Vagina (tissue), 2 donors: ENCODE measurements at regions not wholly inside any gene's neighbourhood (a gene's known extent, or its start where the extent isn't known, plus 50 kb on each side); places are given as distances from the start of the nearest gene placed in this dataset.

Experiments used
- DNase-seq, 2 donors: peaks; one replicate each; pipeline ENCODE4 v3.0.0-alpha.2; 2017; ENCODE audit errors: extremely low spot score in 2 of 2
- H3K27ac ChIP-seq: fragments of 200-600 bp; sonication (generic); one replicate; pipeline ENCODE4 v1.5.1; 2019
- H3K27me3 ChIP-seq: fragments of 200-600 bp; sonication (generic); one replicate; pipeline ENCODE4 v1.5.1; 2019
- H3K36me3 ChIP-seq, 2 donors: fragments of 200-600 bp; sonication (generic); one replicate each; pipeline ENCODE4 v1.5.1; 2017 to 2019
- H3K4me1 ChIP-seq: fragments of 200-600 bp; sonication (generic); one replicate; pipeline ENCODE4 v1.5.1; 2019
- H3K4me3 ChIP-seq, 2 donors: fragments of 200-600 bp; sonication (generic); 1 replicate in 1 of 2; 2 replicates in 1 of 2; pipeline ENCODE4 v1.5.1; 2016 to 2019
- H3K9me3 ChIP-seq: fragments of 200-600 bp; sonication (generic); one replicate; pipeline ENCODE4 v1.5.1; 2019
- CTCF ChIP-seq, 3 experiments: fragments of 450-650 bp in 2 of 3; fragments of 200-600 bp in 1 of 3; sonication (generic) in 1 of 3; IDR thresholded peaks; one replicate each; pipeline ENCODE4 v1.5.1; 2017 to 2019; ENCODE audit warnings: antibody characterized with exemption in 3 of 3, mild to moderate bottlenecking in 2 of 3, moderate library complexity in 2 of 3
- POLR2A ChIP-seq, 2 donors: fragments of 450-650 bp; IDR thresholded peaks; one replicate each; pipeline ENCODE4 v1.6.1; 2017; ENCODE audit warnings: antibody characterized with exemption in 2 of 2, mild to moderate bottlenecking in 2 of 2, moderate library complexity in 2 of 2
- POLR2AphosphoS5 ChIP-seq, 2 donors: sonication (generic); formaldehyde crosslinking; IDR thresholded peaks; one replicate each; pipeline ENCODE4 v1.9.0; 2017; ENCODE audit warnings: antibody characterized with exemption in 2 of 2, mild to moderate bottlenecking in 2 of 2, low read depth in 1 of 2; ENCODE audit not compliant: insufficient read depth in 1 of 2
- intact Hi-C: fragments of 100-400 bp; cut with DNase I; formaldehyde crosslinking; loops from one replicate; pipeline ENCODE4 v1.15.1; 2023

GRCh38 chr7:42550706-42551470 is 313.9 kb upstream of the GLI3 start:
- Histone ChIP-seq H3K27ac (no peak overlapping the region), H3K27me3 (no peaks in the 10 kb centered on the region), H3K9me3 (peaks cover 5% of the 10 kb centered on the region), H3K36me3 (no peaks in the 10 kb centered on the region), H3K4me3 (no peak overlapping the region), H3K4me1 (peaks cover 21% of the 10 kb centered on the region)
- intact Hi-C loops: no loop called here
- TF ChIP-seq CTCF (IDR thresholded peaks at IDR 0.05) (no peak), POLR2A (IDR thresholded peaks at IDR 0.05) (no peak), POLR2AphosphoS5 (IDR thresholded peaks at IDR 0.05; ENCODE audit: insufficient read depth in 1 of 2, low read depth in 1 of 2) (no peak)
- DNase-seq: no peak

GRCh38 chr7:42549866-42550485 is 313.0 kb upstream of the GLI3 start:
- Histone ChIP-seq H3K4me1 (peaks cover 21% of the 10 kb centered on the region), H3K9me3 (peaks cover 5% of the 10 kb centered on the region), H3K27me3 (no peaks in the 10 kb centered on the region), H3K4me3 (no peak overlapping the region), H3K36me3 (no peaks in the 10 kb centered on the region), H3K27ac (no peak overlapping the region)
- TF ChIP-seq POLR2A (IDR thresholded peaks at IDR 0.05) (no peak), CTCF (IDR thresholded peaks at IDR 0.05) (no peak), POLR2AphosphoS5 (IDR thresholded peaks at IDR 0.05; ENCODE audit: insufficient read depth in 1 of 2, low read depth in 1 of 2) (no peak)
- intact Hi-C loops: no loop called here
- DNase-seq: no peak

GRCh38 chr7:42548816-42549611 is 312.0 kb upstream of the GLI3 start:
- H3K27me3 ChIP-seq: no peaks in the 10 kb centered on the region
- H3K4me1 ChIP-seq: peaks cover 21% of the 10 kb centered on the region
- no peaks in the 10 kb centered on the region for H3K36me3 ChIP-seq
- intact Hi-C loops: no loop called here
- H3K4me3 ChIP-seq: no peak overlapping the region
- no peak for DNase-seq
- TF ChIP-seq CTCF (IDR thresholded peaks at IDR 0.05): no peak
- TF ChIP-seq POLR2A (IDR thresholded peaks at IDR 0.05): no peak
- no peak for TF ChIP-seq POLR2AphosphoS5 (IDR thresholded peaks at IDR 0.05; ENCODE audit: insufficient read depth in 1 of 2, low read depth in 1 of 2)
- H3K27ac ChIP-seq: no peak overlapping the region
- H3K9me3 ChIP-seq: peaks cover 5% of the 10 kb centered on the region

- intact Hi-C loops: no loop called here
- Histone ChIP-seq H3K27ac (no peak overlapping the region), H3K36me3 (no peaks in the 10 kb centered on the region), H3K4me1 (peaks cover 6% of the 10 kb centered on the region), H3K4me3 (no peak overlapping the region), H3K27me3 (no peaks in the 10 kb centered on the region), H3K9me3 (no peaks in the 10 kb centered on the region)
- no peak for TF ChIP-seq POLR2AphosphoS5 (IDR thresholded peaks at IDR 0.05; ENCODE audit: insufficient read depth in 1 of 2, low read depth in 1 of 2)
- TF ChIP-seq POLR2A (IDR thresholded peaks at IDR 0.05): no peak
- TF ChIP-seq CTCF (IDR thresholded peaks at IDR 0.05): no peak
- DNase-seq: no peak
Measured at GRCh38 chr7:42545049-42545724, 308.2 kb upstream of the GLI3 start.
